ENCODE measurements at regions not wholly inside any gene's neighbourhood (a gene's known extent, or its start where the extent isn't known, plus 50 kb on each side); places are given as distances from the start of the nearest gene placed in this dataset.

DNA sequence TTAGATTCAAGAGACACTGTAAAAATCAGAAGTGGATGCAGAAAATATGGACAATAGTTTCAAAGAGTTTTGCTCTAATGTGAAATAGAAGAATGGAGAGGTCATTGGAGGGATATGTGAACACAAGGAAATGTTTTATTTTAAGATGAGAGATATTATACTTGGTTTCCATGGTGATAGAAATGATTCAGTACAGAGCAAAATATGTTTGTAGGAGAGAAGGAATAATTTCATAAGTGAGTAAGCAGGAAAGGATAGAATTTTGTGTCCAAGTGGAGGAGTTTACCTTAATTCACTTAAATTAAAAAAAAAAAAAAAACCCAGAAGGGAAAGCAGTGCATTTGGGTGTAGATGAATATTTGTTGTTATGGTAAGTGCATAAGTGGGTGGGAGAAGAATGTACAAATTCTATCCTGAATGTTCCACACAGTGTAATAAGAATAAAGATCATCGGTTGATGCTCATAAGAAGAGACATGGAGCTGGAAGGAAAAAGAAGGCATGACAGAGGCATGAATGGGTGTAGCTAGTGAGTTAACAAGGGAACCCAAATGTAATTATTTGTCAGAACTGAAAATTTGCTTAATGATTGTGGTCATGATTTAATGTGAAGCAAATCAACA lies 688.9 kb upstream of the GJE1 start:
- no peak for DNase-seq
- intact Hi-C loops (cut with DNase I): no loop called here

DNA sequence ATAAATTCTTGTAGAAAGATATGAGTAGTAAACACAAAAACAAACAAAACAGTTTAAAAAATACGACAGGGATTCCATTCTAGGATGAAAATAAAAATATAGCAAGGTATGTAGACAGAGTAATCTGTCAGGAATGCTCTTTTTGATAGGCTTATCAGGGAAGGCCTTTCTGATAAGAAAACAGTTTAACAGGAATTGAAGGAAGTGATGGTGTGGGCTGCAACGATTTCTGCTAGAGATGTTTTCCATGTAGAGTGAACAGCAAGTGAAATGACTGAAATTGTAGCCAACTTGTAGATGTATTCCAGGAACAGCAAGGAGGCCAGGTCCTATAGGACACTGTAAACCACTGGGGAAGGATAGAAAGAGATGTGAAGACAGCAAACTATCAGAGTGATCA lies 689.7 kb upstream of the GJE1 start:
- no peak for DNase-seq

DNA sequence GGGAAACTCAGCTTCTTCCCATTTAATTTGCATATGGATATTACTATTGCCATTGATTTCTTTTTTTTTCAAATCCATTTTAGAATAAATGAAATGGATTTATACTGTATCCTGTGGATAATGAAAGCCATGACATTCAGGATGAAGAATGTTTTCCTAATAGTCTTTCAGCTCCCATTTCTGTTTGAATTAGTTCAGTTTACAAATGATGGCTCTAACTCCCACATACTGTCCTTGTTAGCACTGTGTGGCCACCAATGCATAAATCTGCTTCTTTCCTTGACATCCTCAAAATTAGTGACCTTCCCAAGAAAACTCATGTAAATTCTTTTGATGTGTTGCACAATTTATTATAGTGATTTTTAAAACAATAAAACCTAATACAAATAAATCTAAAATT lies 693.2 kb upstream of the GJE1 start:
- intact Hi-C loops (cut with DNase I): no loop called here

More for the DNA sequence above, 689.7 kb upstream of the GJE1 start:
- intact Hi-C loops (cut with DNase I): no loop called here

DNA sequence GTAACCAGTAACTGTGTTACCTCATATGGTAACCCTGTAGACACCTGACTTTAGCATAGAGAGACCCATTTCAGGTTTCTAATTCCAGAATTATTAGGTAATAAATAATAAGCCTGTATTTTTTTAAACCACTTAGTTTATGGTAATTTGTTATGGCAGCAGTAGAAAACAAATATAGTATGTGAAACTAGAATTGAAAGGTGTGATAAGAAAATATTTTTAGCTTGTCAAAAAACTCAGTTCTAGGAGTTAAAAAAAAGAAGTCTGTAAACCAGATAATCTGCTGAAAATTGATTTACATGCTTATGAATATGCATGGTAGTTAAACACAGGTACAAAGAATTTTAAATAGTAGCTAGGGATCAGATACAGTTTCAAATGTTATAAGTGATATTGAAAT lies 695.0 kb upstream of the GJE1 start:
- no peak for DNase-seq
- intact Hi-C loops (cut with DNase I): no loop called here

More for the DNA sequence above, 693.2 kb upstream of the GJE1 start:
- no peak for DNase-seq

DNA sequence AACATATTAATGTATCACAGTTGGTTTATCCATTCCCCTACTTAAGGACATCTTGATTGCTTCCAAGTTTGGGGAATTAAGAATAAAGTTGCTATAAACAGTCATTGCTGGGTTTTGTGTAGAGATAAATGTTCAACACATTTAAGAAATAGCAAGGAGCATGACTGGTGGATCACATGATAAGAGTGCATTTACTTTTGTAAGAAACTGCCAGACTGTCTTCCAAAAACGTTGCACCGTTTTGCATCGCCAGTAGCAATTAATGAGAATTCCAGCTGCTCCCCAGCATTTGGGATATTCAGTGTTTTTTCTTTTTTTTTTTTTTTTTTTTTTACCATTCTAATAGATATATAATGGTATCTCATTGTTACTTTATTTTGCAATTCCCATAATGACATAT lies 695.7 kb upstream of the GJE1 start:
- intact Hi-C loops (cut with DNase I): no loop called here
- no peak for DNase-seq

DNA sequence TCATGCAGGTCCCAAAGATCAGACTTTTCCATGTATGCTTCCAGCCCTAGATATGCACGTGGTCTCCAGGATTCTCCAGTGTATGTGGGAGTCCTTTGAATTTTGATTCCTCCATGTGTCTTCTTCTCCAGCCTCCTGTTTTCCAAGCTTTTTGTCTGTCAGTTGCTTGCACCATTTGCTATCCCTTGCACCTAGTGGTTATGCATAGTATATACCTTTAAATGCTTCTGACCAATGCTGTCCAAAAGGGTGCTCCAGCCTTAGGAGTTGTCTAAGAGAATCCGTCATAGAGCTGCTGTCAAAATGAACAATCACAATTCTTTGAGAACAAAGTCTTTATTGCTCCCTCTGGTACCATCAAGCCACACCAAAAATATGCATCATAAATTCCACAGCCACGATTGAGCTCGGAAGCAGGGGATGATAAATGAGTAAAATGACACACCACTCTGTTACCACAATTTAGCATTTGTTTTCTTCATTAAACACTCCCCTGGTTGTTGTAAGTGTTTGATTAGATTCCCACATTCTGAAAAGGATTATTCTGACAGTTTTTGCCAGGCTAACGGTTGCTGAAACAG lies 706.2 kb upstream of the GJE1 start:
- intact Hi-C loops (cut with DNase I): no loop called here
- no peak for DNase-seq

DNA sequence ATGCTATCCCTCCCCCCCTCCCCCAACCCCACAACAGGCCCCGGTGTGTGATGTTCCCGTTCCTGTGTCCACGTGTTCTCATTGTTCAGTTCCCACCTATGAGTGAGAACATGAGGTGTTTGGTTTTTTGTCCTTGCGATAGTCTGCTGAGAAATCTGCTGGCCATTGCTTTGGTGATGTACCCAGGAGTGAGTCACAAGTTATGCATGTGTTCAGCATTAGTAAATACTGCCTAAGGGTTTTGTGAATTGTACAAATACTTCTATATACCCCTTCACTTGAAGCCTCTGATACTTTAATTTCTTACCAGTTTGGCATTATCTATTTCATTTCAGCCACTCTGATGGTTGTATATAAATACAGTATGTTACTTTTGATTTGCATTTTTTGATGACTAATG lies 711.3 kb upstream of the GJE1 start:
- DNase-seq: no peak
- intact Hi-C loops (cut with DNase I): no loop called here

DNA sequence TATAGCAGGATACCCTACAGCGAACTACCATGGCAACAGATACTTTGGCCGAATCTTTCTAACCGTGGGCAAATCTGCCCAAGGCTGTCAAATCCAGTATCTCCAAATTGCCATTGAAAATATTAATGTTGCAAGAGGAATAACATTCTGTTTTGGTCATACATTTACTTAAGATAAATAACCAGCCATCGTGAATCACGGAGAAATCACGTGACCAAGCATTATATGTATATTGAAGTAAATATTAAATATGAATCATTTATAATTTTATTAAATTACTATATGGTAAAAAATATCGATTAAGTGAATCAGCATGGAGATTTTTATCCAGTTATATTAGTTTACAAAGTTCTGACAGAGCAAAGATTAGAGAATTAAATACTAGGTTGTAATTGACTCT lies 714.6 kb upstream of the GJE1 start:
- intact Hi-C loops (cut with DNase I): no loop called here
- DNase-seq: no peak

DNA sequence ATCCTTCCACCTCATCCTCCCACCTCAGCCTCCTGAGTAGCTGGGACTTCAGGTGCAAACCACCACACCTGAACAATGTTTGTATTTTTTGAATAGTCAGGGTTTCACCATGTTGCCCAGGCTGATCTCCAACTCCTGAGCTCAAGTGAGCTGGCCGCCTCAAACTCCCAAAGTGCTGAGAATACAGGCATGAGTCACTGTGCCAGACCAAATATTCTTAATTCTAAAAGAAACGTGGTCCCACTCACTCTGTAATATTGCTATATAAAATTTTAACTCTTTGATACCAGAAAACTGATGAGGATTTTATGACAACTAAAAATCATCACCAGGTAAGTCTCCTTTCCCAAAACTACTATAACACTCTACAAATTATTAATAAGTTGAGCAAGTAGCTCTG lies 716.8 kb upstream of the GJE1 start:
- intact Hi-C loops (cut with DNase I): no loop called here
- DNase-seq: no peak

DNA sequence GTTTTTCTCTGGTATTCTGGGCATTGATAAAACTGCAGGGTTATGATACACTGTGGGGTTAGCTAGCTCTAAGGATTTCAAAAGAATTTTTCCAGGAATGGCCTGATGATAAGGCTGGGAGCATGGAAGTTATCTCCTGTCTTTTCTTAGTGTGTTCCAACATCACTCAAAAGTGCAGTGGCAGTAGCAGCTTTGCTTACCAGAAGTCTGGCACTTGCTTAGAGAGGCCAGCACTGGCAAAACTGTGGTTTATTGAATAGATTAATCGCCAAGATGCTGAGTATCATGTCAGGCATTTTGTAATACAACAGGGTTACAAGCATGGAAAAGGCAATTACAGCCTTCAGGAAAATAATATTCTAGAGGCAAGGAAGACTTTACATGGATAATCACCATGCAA lies 719.5 kb upstream of the GJE1 start:
- intact Hi-C loops (cut with DNase I): no loop called here
- DNase-seq: no peak

DNA sequence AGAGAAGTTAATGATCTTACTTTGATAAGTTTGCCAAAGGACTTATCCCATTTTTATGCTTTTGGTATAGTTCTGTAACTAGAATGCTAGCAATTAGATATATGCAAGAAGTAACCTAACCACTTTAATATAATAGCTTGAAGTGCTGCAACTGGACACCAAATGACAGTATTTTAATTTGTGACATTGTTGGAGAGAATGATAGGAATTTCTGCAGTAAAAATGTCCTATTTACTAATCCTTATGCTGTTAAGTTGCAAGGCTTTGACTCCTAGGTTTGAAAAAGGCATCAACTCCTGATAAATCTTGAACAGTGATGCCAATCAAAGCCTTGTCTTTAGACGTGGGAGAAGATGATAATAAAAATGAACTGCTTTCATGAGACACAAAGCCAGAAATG lies 726.0 kb upstream of the GJE1 start:
- intact Hi-C loops (cut with DNase I): no loop called here

DNA sequence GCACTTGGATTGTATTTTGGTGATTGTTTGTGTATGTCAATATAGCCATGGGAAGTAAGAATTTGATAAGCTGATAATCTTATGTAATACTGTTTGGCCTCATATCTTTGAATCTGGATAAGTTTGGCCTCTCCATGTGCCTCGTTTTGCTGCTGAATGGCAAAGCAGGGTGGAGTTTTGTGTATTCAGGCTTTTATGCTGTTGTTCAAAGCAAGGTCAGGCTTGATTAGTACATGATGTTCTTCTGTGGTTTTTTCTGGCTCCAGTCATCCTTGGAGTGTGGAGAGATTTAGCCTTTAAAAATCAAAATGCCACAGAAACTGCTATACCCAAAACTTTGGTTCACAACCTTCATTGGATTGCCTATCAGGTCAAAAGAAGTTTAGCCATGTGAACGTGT lies 728.9 kb upstream of the GJE1 start:
- DNase-seq: no peak
- intact Hi-C loops (cut with DNase I): no loop called here

More for the DNA sequence above, 726.0 kb upstream of the GJE1 start:
- no peak for DNase-seq

DNA sequence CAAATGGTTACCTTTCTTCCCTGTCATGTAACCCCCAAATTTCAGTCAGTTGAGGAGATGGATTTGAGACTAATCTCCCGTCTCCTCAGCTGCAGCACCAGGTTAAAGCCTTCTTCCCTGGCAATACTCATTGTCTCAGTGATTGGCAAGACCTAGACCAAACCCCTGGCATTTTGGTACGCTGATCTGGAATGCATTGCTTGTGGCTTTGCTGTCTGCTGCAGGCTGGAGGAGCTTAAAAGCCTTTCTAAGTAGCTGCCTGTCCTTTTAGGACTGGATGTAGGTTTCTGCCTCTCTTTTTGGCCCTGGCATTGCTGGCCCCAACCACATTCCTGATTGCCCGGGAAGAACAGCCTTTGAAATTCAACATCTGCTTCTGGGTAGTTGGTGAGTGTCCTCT lies 729.6 kb upstream of the GJE1 start:
- intact Hi-C loops (cut with DNase I): no loop called here
- no peak for DNase-seq

DNA sequence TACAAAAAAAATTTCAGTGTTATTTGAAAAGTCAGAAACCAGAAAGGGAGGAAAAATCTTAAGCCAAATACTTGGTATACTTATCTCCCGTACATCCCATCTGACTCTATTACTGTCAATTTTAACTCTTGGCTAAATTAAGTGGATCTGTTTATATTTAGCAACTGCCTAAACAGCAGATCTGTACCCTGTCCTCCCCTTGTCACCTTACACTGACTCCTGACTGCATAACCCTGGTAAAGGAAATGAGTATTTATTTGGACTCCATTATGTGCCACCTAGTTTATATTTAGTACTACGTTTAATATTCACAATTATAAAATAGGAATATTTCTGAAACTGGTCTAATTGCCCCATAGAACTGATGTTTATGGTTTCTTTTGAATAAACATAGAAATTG lies 730.2 kb upstream of the GJE1 start:
- intact Hi-C loops (cut with DNase I): no loop called here

DNA sequence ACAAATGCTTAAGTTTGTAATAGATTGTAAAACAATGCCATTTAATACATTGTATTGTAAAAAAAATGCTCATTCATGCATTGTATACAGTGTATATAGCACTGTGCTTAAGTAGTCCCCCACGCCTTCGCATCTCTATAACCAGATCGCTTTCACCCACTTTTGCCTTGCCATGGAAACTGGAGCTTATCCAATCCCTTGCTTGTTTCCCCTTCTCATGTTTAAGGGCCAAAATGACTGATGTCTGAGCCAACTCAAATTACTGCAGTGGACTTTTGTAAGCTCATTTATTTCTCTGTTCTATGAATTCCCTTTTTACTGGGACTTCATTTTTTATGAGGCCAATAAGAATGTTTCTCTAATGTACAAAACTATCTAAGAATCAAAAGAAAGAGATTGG lies 730.9 kb upstream of the GJE1 start:
- intact Hi-C loops (cut with DNase I): no loop called here
- DNase-seq: peak in 2 of 42 donors; percentile 15 to 16

More for the DNA sequence above, 730.2 kb upstream of the GJE1 start:
- DNase-seq: no peak

DNA sequence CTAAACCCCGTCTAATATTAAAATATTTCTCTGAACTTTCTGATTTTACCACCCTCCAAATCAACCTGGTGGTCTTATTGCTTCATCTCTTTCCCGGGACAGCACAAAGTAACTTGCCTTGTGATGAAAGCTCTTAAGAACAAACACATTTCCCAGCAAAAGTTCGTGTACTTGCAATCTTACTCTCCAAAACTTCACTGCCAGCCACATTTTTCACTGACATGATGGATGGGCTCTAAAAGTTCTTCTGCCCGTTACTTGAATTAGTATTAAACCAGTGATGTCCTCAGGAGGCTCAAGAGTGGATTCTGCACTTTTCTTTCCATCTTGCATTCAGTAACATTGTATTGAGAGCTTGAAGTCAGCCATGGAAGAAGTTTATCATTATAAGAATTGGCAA lies 731.6 kb upstream of the GJE1 start:
- intact Hi-C loops (cut with DNase I): no loop called here
- DNase-seq: no peak

DNA sequence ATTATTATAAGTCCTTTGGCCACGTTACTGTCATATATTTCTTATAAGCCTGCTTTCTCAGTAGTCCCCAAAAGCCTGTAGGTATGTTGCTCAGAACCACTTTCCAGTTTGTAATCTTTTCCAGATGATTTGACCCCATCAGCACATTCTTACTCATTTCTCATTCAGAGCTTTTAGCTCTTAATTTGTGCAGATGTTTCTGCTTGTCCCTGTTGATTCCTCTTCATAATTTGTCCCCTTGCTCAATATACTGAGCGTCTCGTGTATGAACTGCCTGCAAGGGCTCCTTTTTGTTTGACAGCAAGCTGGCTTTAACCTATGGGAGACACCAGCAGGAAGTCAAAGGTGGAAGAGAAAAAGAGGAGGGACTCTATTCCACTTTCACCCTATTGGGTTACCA lies 733.8 kb upstream of the GJE1 start:
- intact Hi-C loops (cut with DNase I): no loop called here

DNA sequence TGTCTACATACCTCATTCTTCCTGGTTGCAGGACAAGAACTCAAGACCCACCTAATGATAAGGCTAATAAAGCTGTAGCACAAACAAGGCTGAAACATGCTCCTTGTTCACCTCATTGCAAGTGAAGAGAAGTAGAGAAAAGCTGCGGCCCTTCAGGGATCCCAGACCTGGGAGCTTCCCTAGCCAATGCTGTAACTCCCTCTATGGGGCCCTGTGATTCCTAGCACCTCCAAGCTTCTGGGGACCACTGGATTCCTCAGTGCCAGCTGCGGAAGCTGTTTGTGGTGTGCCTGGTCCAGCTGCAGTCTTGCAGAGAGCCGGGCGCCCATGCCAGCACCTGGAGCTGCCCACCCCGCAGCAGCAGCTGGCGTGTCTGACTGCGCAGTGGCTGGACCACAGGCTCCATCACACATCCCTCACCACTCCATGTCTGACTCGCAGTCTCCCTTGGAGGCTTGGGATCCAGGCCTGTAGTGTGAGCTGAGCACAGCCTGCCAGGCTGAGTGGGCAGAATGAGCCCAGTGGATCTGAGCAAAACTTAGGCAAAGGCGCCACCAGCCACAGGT lies 737.2 kb upstream of the GJE1 start:
- DNase-seq: no peak
- intact Hi-C loops (cut with DNase I): no loop called here

More for the DNA sequence above, 733.8 kb upstream of the GJE1 start:
- no peak for DNase-seq

DNA sequence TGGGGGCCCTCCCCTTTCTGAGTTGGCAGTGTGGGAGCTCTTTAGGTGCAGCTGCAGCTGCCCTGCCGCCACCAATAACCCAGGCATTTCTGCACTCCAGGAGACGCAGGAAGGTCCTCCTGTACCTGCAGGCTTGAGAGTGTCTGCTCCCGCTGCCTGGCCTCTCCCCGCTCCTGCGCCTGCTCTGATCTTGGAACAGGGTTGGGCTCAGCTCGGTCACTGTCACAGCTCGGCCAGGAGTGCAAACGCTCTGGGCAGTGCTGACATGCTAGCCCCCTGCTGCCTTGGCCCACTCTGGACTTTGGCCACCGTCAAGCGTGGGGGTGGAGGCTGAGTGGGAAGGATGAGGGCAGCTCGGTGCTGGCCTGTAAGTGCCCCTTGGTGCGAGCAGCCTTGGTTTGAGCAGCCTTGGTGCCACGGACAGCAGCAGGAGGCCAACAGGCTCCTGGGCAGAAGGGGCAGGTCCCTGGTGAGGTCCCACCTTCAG lies 738.1 kb upstream of the GJE1 start:
- intact Hi-C loops (cut with DNase I): no loop called here
- no peak for DNase-seq

DNA sequence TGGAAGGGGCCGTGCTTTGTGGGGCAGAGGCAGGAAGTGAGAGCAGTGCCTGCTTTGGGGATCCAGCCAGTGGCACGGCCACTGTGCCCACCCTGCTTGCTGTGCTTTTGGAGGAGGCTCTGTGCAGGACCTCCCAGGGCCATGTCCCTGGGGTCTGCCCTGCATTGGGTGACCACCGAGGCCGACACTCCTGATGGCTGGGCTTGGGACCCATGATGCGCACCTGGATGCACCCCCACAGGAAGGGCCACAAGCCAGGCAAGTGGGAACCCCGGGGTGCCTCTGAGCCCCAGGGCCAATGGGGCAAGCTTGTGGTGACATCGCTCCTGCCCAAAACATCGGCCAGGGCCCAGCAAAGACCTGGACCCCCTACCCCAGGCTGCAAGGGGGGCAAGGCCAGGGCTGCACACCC lies 738.6 kb upstream of the GJE1 start:
- no peak for DNase-seq
- intact Hi-C loops (cut with DNase I): no loop called here

Data from head of caudate nucleus (tissue), 42 donors.